ENCODE measurements at regions not wholly inside any gene's neighbourhood (a gene's known extent, or its start where the extent isn't known, plus 50 kb on each side); places are given as distances from the start of the nearest gene placed in this dataset.

DNA sequence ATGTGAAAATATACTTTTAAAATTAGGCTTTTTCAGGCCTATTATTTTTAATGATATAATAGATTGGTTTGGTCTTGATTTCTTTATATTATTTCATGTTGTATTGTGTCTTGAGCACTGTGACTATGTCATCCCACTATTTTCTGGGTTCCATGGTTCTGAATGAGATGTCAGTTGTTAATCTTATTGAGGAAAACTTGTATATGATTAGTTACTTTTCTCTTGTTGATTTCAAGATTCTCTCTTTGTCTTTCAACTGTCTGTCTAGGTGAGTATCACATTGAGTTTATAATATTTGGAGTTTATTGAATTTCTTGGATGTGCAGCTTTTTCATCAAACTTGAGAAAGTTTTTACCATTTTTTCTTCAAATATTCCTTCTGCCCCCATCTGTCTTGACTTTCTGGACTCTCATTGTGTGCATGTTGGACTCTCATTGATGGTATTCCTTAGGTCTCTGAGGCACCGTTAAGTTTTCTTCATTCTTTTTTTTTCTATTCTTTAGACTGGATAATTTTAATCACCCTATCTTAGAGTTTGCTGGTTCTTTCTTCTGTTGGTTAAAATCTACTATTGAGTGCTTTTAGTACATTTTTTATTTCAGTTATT is 175.8 kb downstream of the TMEM167A start:
- DNase-seq (ENCODE audit: low read depth, low spot score): no peak
- TF ChIP-seq CBX5 (IDR thresholded peaks at IDR 0.05; ENCODE audit: low read depth): 0 out of 2 replicates have a peak, but pooled peaks have one; percentile 70
- no peak for TF ChIP-seq CBX3 (IDR thresholded peaks at IDR 0.05; ENCODE audit: borderline replicate concordance, low read depth)
- ChIA-PET CTCF (interaction anchor here (1.0 kb wide), 1 partner anchor 134 kb away, joined by 5 read pairs; no protein-coding TSS in a partner anchor), POLR2A (no interaction called here), RAD21 (ENCODE audit: unreplicated experiment) (no interaction called here), SMC1A (ENCODE audit: uncharacterized antibody, unreplicated experiment) (interaction anchor here (1.4 kb wide), 1 partner anchor 13 kb away, joined by 4 read pairs; no protein-coding TSS in a partner anchor)
- Histone ChIP-seq H3K4me3 (no peak overlapping the region), H3K4me1 (ENCODE audit: control insufficient read depth, insufficient read depth, low read length) (no peaks in the 10 kb centered on the region), H4K20me1 (ENCODE audit: control insufficient read depth, insufficient read depth) (no peaks in the 10 kb centered on the region), H3K36me3 (ENCODE audit: control insufficient read depth in 2 of 2, insufficient read depth in 2 of 2, low read length in 1 of 2) (no peaks in the 10 kb centered on the region), H2AFZ (ENCODE audit: control insufficient read depth, low read depth, low read length) (no peak overlapping the region), H3K9me3 (replicated peaks; ENCODE audit: control insufficient read depth, insufficient read depth, low read length) (no peaks in the 10 kb centered on the region; the same call in 1 of the 3 replicates), H3K79me2 (ENCODE audit: control insufficient read depth, insufficient read depth, low read length) (no peaks in the 10 kb centered on the region), H3K27me3 (replicated peaks in 1 of 2; ENCODE audit: control insufficient read depth in 2 of 2, insufficient read depth in 2 of 2, low read length in 1 of 2) (no peaks in the 10 kb centered on the region), H3K9ac (ENCODE audit: control insufficient read depth, insufficient read depth, low read length) (no peak overlapping the region), H3K4me2 (ENCODE audit: control insufficient read depth, insufficient read depth) (no peak overlapping the region), H3K27ac (ENCODE audit: control insufficient read depth, insufficient read depth) (no peak overlapping the region)
- FAIRE-seq: no peak
- BruUV-seq (replicated peaks): no TSS peak
- no peak for ATAC-seq
- intact Hi-C loops (cut with micrococcal nuclease; ENCODE audit: unreplicated experiment) (no loop called here), in situ Hi-C loops (cut with MboI) (no loop called here)
- 54% methylated on average over 1 of the region's 1 CpG for WGBS (ENCODE audit: insufficient coverage, insufficient replicate concordance, low lambda C conversion rate, missing lambda C conversion rate)

DNA sequence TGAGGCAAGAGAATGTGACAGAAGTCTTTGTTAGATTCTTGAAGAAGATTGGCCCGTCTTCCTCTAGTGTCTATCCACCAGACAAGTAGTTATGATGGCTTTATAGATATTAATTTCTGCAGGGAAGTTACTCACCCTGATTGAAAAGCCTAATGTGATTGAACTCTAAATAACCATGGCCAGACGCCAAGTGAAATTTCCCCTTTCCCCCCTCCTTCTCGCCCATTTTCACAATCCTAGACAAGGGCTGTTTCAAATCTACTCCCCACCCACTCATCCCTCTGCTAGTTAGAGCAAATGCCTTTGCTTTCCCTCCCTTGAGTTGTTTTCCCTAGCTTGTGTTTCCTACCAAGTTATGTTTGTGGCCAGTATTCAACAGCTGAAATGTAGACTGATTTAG is 182.5 kb downstream of the TMEM167A start:
- SMC1A ChIA-PET (ENCODE audit: uncharacterized antibody, unreplicated experiment): interaction anchor here (0.5 to 1.1 kb wide), 3 partner anchors 10 to 388 kb away, joined by 3 to 4 read pairs (median 4); no protein-coding TSS in a partner anchor
- in situ Hi-C loops (cut with MboI) (no loop called here), intact Hi-C loops (cut with micrococcal nuclease; ENCODE audit: unreplicated experiment) (no loop called here)
- H2AFZ ChIP-seq (ENCODE audit: control insufficient read depth, low read depth, low read length): no peak overlapping the region
- H3K4me1 ChIP-seq (ENCODE audit: control insufficient read depth, insufficient read depth, low read length): no peaks in the 10 kb centered on the region
- RAD21 ChIA-PET (ENCODE audit: unreplicated experiment): interaction anchor here (1.1 kb wide), 1 partner anchor 121 kb away, joined by 3 read pairs; no protein-coding TSS in a partner anchor
- no peak overlapping the region for H3K4me3 ChIP-seq
- peak; percentile 37; the same call in 2 of the 3 replicates for ATAC-seq
- H3K4me2 ChIP-seq (ENCODE audit: control insufficient read depth, insufficient read depth): no peak overlapping the region
- BruUV-seq (replicated peaks): no TSS peak
- H4K20me1 ChIP-seq (ENCODE audit: control insufficient read depth, insufficient read depth): no peaks in the 10 kb centered on the region
- no peaks in the 10 kb centered on the region for H3K27me3 ChIP-seq (replicated peaks in 1 of 2; ENCODE audit: control insufficient read depth in 2 of 2, insufficient read depth in 2 of 2, low read length in 1 of 2)
- no peak for DNase-seq (ENCODE audit: low read depth, low spot score)
- POLR2A ChIA-PET: no interaction called here
- no peak overlapping the region for H3K9ac ChIP-seq (ENCODE audit: control insufficient read depth, insufficient read depth, low read length)
- TF ChIP-seq BHLHE40 (IDR thresholded peaks at IDR 0.05; ENCODE audit: borderline replicate concordance in 1 of 2, low read depth in 2 of 2, low read length in 1 of 2) (no peak), ZBED1 (IDR thresholded peaks at IDR 0.05; ENCODE audit: borderline replicate concordance) (no peak)
- H3K27ac ChIP-seq (ENCODE audit: control insufficient read depth, insufficient read depth): no peak overlapping the region
- 39% methylated on average over 3 of the region's 3 CpGs for WGBS (ENCODE audit: insufficient coverage, insufficient replicate concordance, low lambda C conversion rate, missing lambda C conversion rate)
- H3K9me3 ChIP-seq (replicated peaks; ENCODE audit: control insufficient read depth, insufficient read depth, low read length): no peaks in the 10 kb centered on the region
- no peak for FAIRE-seq
- no peaks in the 10 kb centered on the region for H3K36me3 ChIP-seq (ENCODE audit: control insufficient read depth in 2 of 2, insufficient read depth in 2 of 2, low read length in 1 of 2)
- CTCF ChIA-PET: interaction anchor here (0.6 to 1.3 kb wide), 2 partner anchors 24 to 36 kb away, joined by 3 to 5 read pairs; no protein-coding TSS in a partner anchor
- no peaks in the 10 kb centered on the region for H3K79me2 ChIP-seq (ENCODE audit: control insufficient read depth, insufficient read depth, low read length)

Data from GM12878 (cell line).